H9 (cell line): ENCODE measurements at regions not wholly inside any gene's neighbourhood (a gene's known extent, or its start where the extent isn't known, plus 50 kb on each side); places are given as distances from the start of the nearest gene placed in this dataset.
A peak's percentile ranks its signal among the peaks of the same experiment; 100 is the strongest.

ENCODE experiments used
- DNase-seq: peaks from one replicate; pipeline ENCODE4 v3.0.0-alpha.2; 2017
- H2AFZ ChIP-seq: one replicate; pipeline ENCODE4 v1.6.1; 2013; ENCODE audit warnings: mild to moderate bottlenecking, low read length, control low read depth, moderate library complexity
- H2AK5ac ChIP-seq: 2 replicates; pipeline ENCODE4 v1.6.1; 2013; ENCODE audit warnings: low read length, control low read depth, mixed read lengths; ENCODE audit not compliant: insufficient read length
- H2BK120ac ChIP-seq: one replicate; pipeline ENCODE4 v1.6.1; 2013; ENCODE audit warnings: low read depth, mild to moderate bottlenecking, low read length, control low read depth, inconsistent platforms; ENCODE audit not compliant: poor library complexity, severe bottlenecking
- H2BK12ac ChIP-seq: 2 replicates; pipeline ENCODE4 v1.6.1; 2013; ENCODE audit warnings: low read length, control low read depth, mixed read lengths, low read depth; ENCODE audit not compliant: insufficient read length
- H2BK15ac ChIP-seq: 2 replicates; pipeline ENCODE4 v1.6.1; 2013; ENCODE audit warnings: low read depth, low read length, control low read depth
- H2BK20ac ChIP-seq: one replicate; pipeline ENCODE4 v1.6.1; 2013; ENCODE audit warnings: low read depth, mild to moderate bottlenecking, low read length, control low read depth, inconsistent platforms; ENCODE audit not compliant: poor library complexity, severe bottlenecking
- H2BK5ac ChIP-seq: 2 replicates; pipeline ENCODE4 v1.6.1; 2013; ENCODE audit warnings: low read length, control low read depth, mixed read lengths; ENCODE audit not compliant: insufficient read length
- H3K14ac ChIP-seq: 2 replicates; pipeline ENCODE4 v1.6.1; 2013; ENCODE audit warnings: low read length, control low read depth; ENCODE audit not compliant: insufficient read depth
- H3K18ac ChIP-seq: 2 replicates; pipeline ENCODE4 v1.6.1; 2013; ENCODE audit warnings: low read depth, mild to moderate bottlenecking, mixed read lengths, low read length, control low read depth; ENCODE audit not compliant: insufficient read length
- H3K23ac ChIP-seq: 2 replicates; pipeline ENCODE4 v1.6.1; 2013; ENCODE audit warnings: low read length, control low read depth, mixed read lengths, low read depth; ENCODE audit not compliant: insufficient read length
- H3K23me2 ChIP-seq: 2 replicates; pipeline ENCODE4 v1.6.1; 2013; ENCODE audit warnings: low read depth, mild to moderate bottlenecking, mixed read lengths, low read length, control low read depth; ENCODE audit not compliant: insufficient read length, poor library complexity, severe bottlenecking
- H3K27ac ChIP-seq: 2 replicates; pipeline ENCODE4 v1.5.1; 2013; ENCODE audit warnings: low read length, control low read depth, mixed read lengths, low read depth; ENCODE audit not compliant: insufficient read length
- H3K27me3 ChIP-seq: 2 replicates; pipeline ENCODE4 v1.6.1; 2013; ENCODE audit warnings: low read length, control low read depth, inconsistent platforms; ENCODE audit not compliant: insufficient read depth
- H3K4ac ChIP-seq: 2 replicates; pipeline ENCODE4 v1.6.1; 2013; ENCODE audit warnings: low read depth, mild to moderate bottlenecking, control low read depth, inconsistent platforms, low read length, moderate library complexity
- H3K4me1 ChIP-seq: 2 replicates; pipeline ENCODE4 v1.6.1; 2013; ENCODE audit warnings: low read length, control low read depth, inconsistent platforms; ENCODE audit not compliant: insufficient read depth
- H3K4me2 ChIP-seq: 2 replicates; pipeline ENCODE4 v1.6.1; 2013; ENCODE audit warnings: low read length, control low read depth, mixed read lengths; ENCODE audit not compliant: insufficient read length, insufficient read depth
- H3K56ac ChIP-seq: 2 replicates; pipeline ENCODE4 v1.6.1; 2013; ENCODE audit warnings: low read depth, mild to moderate bottlenecking, mixed read lengths, low read length, control low read depth; ENCODE audit not compliant: insufficient read length
- H3K79me1 ChIP-seq: 2 replicates; pipeline ENCODE4 v1.6.1; 2013; ENCODE audit warnings: low read depth, mild to moderate bottlenecking, moderate library complexity, low read length, control low read depth, inconsistent platforms; ENCODE audit not compliant: insufficient read depth, poor library complexity, severe bottlenecking
- H3K79me2 ChIP-seq: 2 replicates; pipeline ENCODE4 v1.6.1; 2013; ENCODE audit warnings: low read length, control low read depth, inconsistent platforms; ENCODE audit not compliant: insufficient read depth
- H3K9ac ChIP-seq: 2 replicates; pipeline ENCODE4 v1.6.1; 2013; ENCODE audit warnings: low read length, control low read depth, mixed read lengths; ENCODE audit not compliant: insufficient read length; ENCODE audit errors: extremely low read depth
- H3K9me3 ChIP-seq: one replicate; pipeline ENCODE4 v1.6.1; 2013; ENCODE audit warnings: low read depth, low read length, inconsistent platforms; ENCODE audit not compliant: control insufficient read depth
- H3T11ph ChIP-seq: one replicate; pipeline ENCODE4 v1.6.1; 2013; ENCODE audit warnings: mild to moderate bottlenecking, low read length, control low read depth, inconsistent platforms
- H4K20me1 ChIP-seq: one replicate; pipeline ENCODE4 v1.6.1; 2013; ENCODE audit not compliant: control insufficient read depth, insufficient read length, insufficient read depth
- H4K5ac ChIP-seq: 2 replicates; pipeline ENCODE4 v1.6.1; 2013; ENCODE audit warnings: low read depth, mild to moderate bottlenecking, mixed read lengths, low read length, control low read depth; ENCODE audit not compliant: insufficient read length
- H4K8ac ChIP-seq: replicated peaks from 2 replicates; pipeline ENCODE4 v1.6.1; 2013; ENCODE audit warnings: low read length, control low read depth, mixed read lengths, low read depth; ENCODE audit not compliant: insufficient read length
- H4K91ac ChIP-seq: 2 replicates; pipeline ENCODE4 v1.6.1; 2013; ENCODE audit warnings: low read depth, mild to moderate bottlenecking, moderate library complexity, mixed read lengths, low read length, control low read depth; ENCODE audit not compliant: insufficient read length
- H3K27ac Mint-ChIP-seq, 3 experiments: 2 replicates in 2 of 3; 3 replicates in 1 of 3; pipeline ENCODE4 v1.8.0; 2020 to 2021; ENCODE audit warnings: mixed read lengths in 3 of 3, mild to moderate bottlenecking in 1 of 3, moderate library complexity in 1 of 3
- H3K27me3 Mint-ChIP-seq: 2 replicates; pipeline ENCODE4 v1.8.0; 2021; ENCODE audit warnings: low read depth, mild to moderate bottlenecking, moderate library complexity, mixed read lengths
- H3K36me3 Mint-ChIP-seq, 3 experiments: 2 replicates in 2 of 3; 3 replicates in 1 of 3; pipeline ENCODE4 v1.8.0; 2020 to 2021; ENCODE audit warnings: low read depth in 3 of 3, mixed read lengths in 3 of 3; ENCODE audit not compliant: insufficient read depth in 1 of 3
- H3K4me1 Mint-ChIP-seq, 2 experiments: 2 replicates each; pipeline ENCODE4 v1.8.0; 2020; ENCODE audit warnings: mixed read lengths in 2 of 2
- H3K4me3 Mint-ChIP-seq, 2 experiments: 2 replicates in 1 of 2; 3 replicates in 1 of 2; pipeline ENCODE4 v1.8.0; 2020 to 2021; ENCODE audit warnings: mild to moderate bottlenecking in 2 of 2, mixed read lengths in 2 of 2, moderate library complexity in 1 of 2
- H3K9me3 Mint-ChIP-seq, 2 experiments: 2 replicates in 1 of 2; 3 replicates in 1 of 2; pipeline ENCODE4 v1.8.0; 2020; ENCODE audit warnings: mild to moderate bottlenecking in 2 of 2, mixed read lengths in 2 of 2, moderate library complexity in 1 of 2
- CTCF ChIP-seq: fragments of 200-600 bp; sonication (generic); conservative IDR thresholded peaks from 3 replicates; pipeline ENCODE4 v1.8.0; 2021; ENCODE audit warnings: antibody characterized with exemption, mild to moderate bottlenecking
- WGBS: extraction: QIAGEN DNeasy Blood & Tissue Kit; methylation state at CpG from one replicate; pipeline ENCODE4 v1.1.7; 2013; ENCODE audit warnings: missing lambda C conversion rate, low lambda C conversion rate, mixed read lengths; ENCODE audit not compliant: insufficient read length; ENCODE audit errors: extremely low coverage; 5-methylcytosine and 5-hydroxymethylcytosine counted together

GRCh38 chr18:25563346-25563745, 211.4 kb upstream of the ZNF521 start:
- H3K4ac ChIP-seq, result no peak overlapping the region
- H3K18ac ChIP-seq, result no peak overlapping the region
- H2BK20ac ChIP-seq, result no peak overlapping the region
- H3K79me1 ChIP-seq, result no peaks in the 10 kb centered on the region
- Mint-ChIP-seq H3K4me3 (no peak overlapping the region), H3K27me3 (no peaks in the 10 kb centered on the region; the same call in 1 of the 2 replicates), H3K27ac (peak overlapping the region in 1 of 3 experiments; percentile 89; a peak in 1 of 7 replicates), H3K36me3 (0 out of 7 replicates have a peak, but pooled peaks cover 0 to 4% (median 0%) of the 10 kb centered on the region in 3 experiments), H3K4me1 (peaks cover 7% of the 10 kb centered on the region in 2 experiments), H3K9me3 (no peaks in the 10 kb centered on the region)
- no peak overlapping the region for H2BK12ac ChIP-seq
- H2BK5ac ChIP-seq, result no peak overlapping the region
- H4K20me1 ChIP-seq, result no peaks in the 10 kb centered on the region
- no peaks in the 10 kb centered on the region for H3K79me2 ChIP-seq
- no CpG with 5 or more reads among the region's 3 CpGs for WGBS
- no peak overlapping the region for H3K56ac ChIP-seq
- H3K4me2 ChIP-seq, result no peak overlapping the region
- H3K23me2 ChIP-seq, result no peaks in the 10 kb centered on the region
- H4K5ac ChIP-seq, result no peak overlapping the region
- H3K9ac ChIP-seq, result no peak overlapping the region
- no peak for TF ChIP-seq CTCF
- no peak overlapping the region for H4K8ac ChIP-seq
- H2BK120ac ChIP-seq, result no peak overlapping the region
- H3K27me3 ChIP-seq, result no peaks in the 10 kb centered on the region
- no peak overlapping the region for H3K23ac ChIP-seq
- H4K91ac ChIP-seq, result no peak overlapping the region
- H2AK5ac ChIP-seq, result no peak overlapping the region
- H3K9me3 ChIP-seq, result no peaks in the 10 kb centered on the region
- DNase-seq, result no peak
- no peak overlapping the region for H3T11ph ChIP-seq
- H2BK15ac ChIP-seq, result no peak overlapping the region
- no peak overlapping the region for H3K14ac ChIP-seq
- no peak overlapping the region for H3K27ac ChIP-seq
- H2AFZ ChIP-seq, result no peak overlapping the region
- no peaks in the 10 kb centered on the region for H3K4me1 ChIP-seq
